Bronchial epithelial cell (primary cell): ENCODE measurements at regions not wholly inside any gene's neighbourhood (a gene's known extent, or its start where the extent isn't known, plus 50 kb on each side); places are given as distances from the start of the nearest gene placed in this dataset.
"Not testable (repeated sequence)": the region's sequence is repeated elsewhere in the genome, so short reads cannot be mapped to it uniquely, and the experiment has no call there.

Experiments used
- DNase-seq: peaks from one replicate; pipeline ENCODE4 v3.0.0-alpha.2; 2010; ENCODE audit warnings: low read depth
- FAIRE-seq: peaks from 2 replicates; lab custom pipeline; 2011; peaks lifted over from hg19 to GRCh38; lab: Jason Lieb, UNC
- H3K27me3 ChIP-seq: 2 replicates; pipeline ENCODE4 v1.5.1; 2011; ENCODE audit warnings: low read length; ENCODE audit not compliant: control insufficient read depth, insufficient read depth
- H3K36me3 ChIP-seq: 2 replicates; pipeline ENCODE4 v1.5.1; 2011; ENCODE audit warnings: low read length; ENCODE audit not compliant: control insufficient read depth, insufficient read depth
- H3K4me3 ChIP-seq: 2 replicates; pipeline ENCODE4 v1.5.1; 2011; ENCODE audit warnings: mild to moderate bottlenecking, low read depth, low read length, control low read depth
- CTCF ChIP-seq: IDR thresholded peaks from 2 replicates; pipeline ENCODE4 v1.5.1; 2011; ENCODE audit warnings: mild to moderate bottlenecking, moderate library complexity, low read length, control low read depth, inconsistent platforms; ENCODE audit not compliant: insufficient read depth, severe bottlenecking

GRCh38 chr5:63794296-63794695, 167.9 kb downstream of the HTR1A start:
- TF ChIP-seq CTCF: no peak
- no peak for FAIRE-seq
- Histone ChIP-seq H3K27me3 (no peaks in the 10 kb centered on the region), H3K4me3 (no peak overlapping the region), H3K36me3 (no peaks in the 10 kb centered on the region)
- DNase-seq: peak; percentile 51

- H3K27me3 ChIP-seq: no peaks in the 10 kb centered on the region
- H3K36me3 ChIP-seq: no peaks in the 10 kb centered on the region
- no peak overlapping the region for H3K4me3 ChIP-seq
- DNase-seq: no peak
- FAIRE-seq: no peak
- TF ChIP-seq CTCF: no peak
These were observed 187.3 kb downstream of the HTR1A start for GRCh38 chr5:63774939-63775338.

GRCh38 chr5:63768221-63768620, 194.0 kb downstream of the HTR1A start:
- Histone ChIP-seq H3K4me3 (no peak overlapping the region), H3K36me3 (no peaks in the 10 kb centered on the region), H3K27me3 (no peaks in the 10 kb centered on the region)
- FAIRE-seq (no peak), DNase-seq (no peak)
- no peak for TF ChIP-seq CTCF

GRCh38 chr5:63760965-63761364, 201.3 kb downstream of the HTR1A start:
- no peak overlapping the region for H3K4me3 ChIP-seq
- no peaks in the 10 kb centered on the region for H3K36me3 ChIP-seq
- FAIRE-seq (no peak), DNase-seq (no peak)
- no peak for TF ChIP-seq CTCF
- no peaks in the 10 kb centered on the region for H3K27me3 ChIP-seq

GRCh38 chr5:63743096-63743798, 219.0 kb downstream of the HTR1A start:
- Histone ChIP-seq H3K27me3 (no peaks in the 10 kb centered on the region), H3K36me3 (no peaks in the 10 kb centered on the region), H3K4me3 (no peak overlapping the region)
- DNase-seq: peak; percentile 15
- FAIRE-seq: no peak
- no peak for TF ChIP-seq CTCF

- not testable (repeated sequence) for H3K36me3 ChIP-seq, H3K4me3 ChIP-seq, DNase-seq, FAIRE-seq, H3K27me3 ChIP-seq
These were observed 229.4 kb downstream of the HTR1A start for GRCh38 chr5:63732880-63733279.
